K562 (cell line): ENCODE measurements at regions not wholly inside any gene's neighbourhood (a gene's known extent, or its start where the extent isn't known, plus 50 kb on each side); places are given as distances from the start of the nearest gene placed in this dataset.

Source experiments
- ATAC-seq: fragments of 200-7000 bp; cut with Tn5 transposase; 3 replicates; pipeline ENCODE4 v1.9.1; 2020; ENCODE audit warnings: moderate library complexity
- BruUV-seq: library from RNA; stranded (reverse); fragments of 400-500 nt; replicated peaks from 2 replicates; lab custom pipeline; 2021; lab: Mats Ljungman, UMichigan
- CTCF ChIA-PET: fragments of 300-600 bp; formaldehyde crosslinking; extraction: SDS; loops from one replicate; lab custom pipeline; 2021; ENCODE audit warnings: low intra/inter-chr PET ratio; lab: Yijun Ruan, JAX
- POLR2A ChIA-PET: fragments of 300-600, 350-650 bp; sonication (Branson Sonifier 250); formaldehyde crosslinking; extraction: SDS; loops from one replicate; lab custom pipeline; 2021; ENCODE audit warnings: antibody characterized with exemption, inconsistent platforms; lab: Yijun Ruan, JAX
- DNase-seq, 4 experiments: peaks; one replicate each; pipeline versions ENCODE4 v3.0.0 to v3.0.0-alpha.2; 2011 to 2018; ENCODE audit warnings: low spot score in 3 of 4, mixed read lengths in 3 of 4; ENCODE audit errors: extremely low read depth in 1 of 4
- FAIRE-seq: peaks from 2 replicates; lab custom pipeline; 2011; peaks lifted over from hg19 to GRCh38; lab: Jason Lieb, UNC
- H2AFZ ChIP-seq: 2 replicates; pipeline ENCODE4 v1.6.0; 2011; ENCODE audit warnings: low read depth, low read length, control low read depth, inconsistent platforms
- H3K27ac ChIP-seq: fragments of 200-600 bp; 3 replicates; pipeline ENCODE4 v1.8.0; 2011; ENCODE audit warnings: low read depth, mild to moderate bottlenecking, control low read depth, inconsistent platforms, low read length, moderate library complexity, mixed read lengths; ENCODE audit errors: extremely low read depth
- H3K27me3 ChIP-seq, 2 experiments: fragments of 300-600 bp in 1 of 2; 2 replicates in 1 of 2; 3 replicates in 1 of 2; pipeline versions ENCODE4 v1.6.0 to v1.8.0; 2011; ENCODE audit warnings: inconsistent platforms in 2 of 2, low read length in 2 of 2, mild to moderate bottlenecking in 1 of 2, mixed read lengths in 1 of 2, moderate library complexity in 1 of 2; ENCODE audit not compliant: control insufficient read depth in 2 of 2, insufficient read depth in 2 of 2
- H3K36me3 ChIP-seq: fragments of 300-600 bp; 3 replicates; pipeline ENCODE4 v1.8.0; 2011; ENCODE audit warnings: mild to moderate bottlenecking, low read length, inconsistent platforms; ENCODE audit not compliant: control insufficient read depth, insufficient read depth
- H3K4me1 ChIP-seq, 2 experiments: fragments of 200-600 bp in 1 of 2; replicated peaks in 1 of 2; 2 replicates in 1 of 2; 3 replicates in 1 of 2; pipeline versions ENCODE4 v1.5.1 to v1.8.0; 2011; ENCODE audit warnings: inconsistent platforms in 2 of 2, low read length in 2 of 2, mild to moderate bottlenecking in 1 of 2, mixed read lengths in 1 of 2, moderate library complexity in 1 of 2; ENCODE audit not compliant: control insufficient read depth in 2 of 2, insufficient read depth in 2 of 2
- H3K4me2 ChIP-seq: 2 replicates; pipeline ENCODE4 v1.6.1; 2011; ENCODE audit warnings: low read length, control low read depth, inconsistent platforms, mixed read lengths; ENCODE audit not compliant: insufficient read depth
- H3K4me3 ChIP-seq: fragments of 200-600 bp; sonication (generic), shearing (Covaris generic); 2 replicates; pipeline ENCODE4 v1.5.1; 2016; ENCODE audit warnings: control low read depth, inconsistent platforms
- H3K79me2 ChIP-seq: fragments of 200-600 bp; 3 replicates; pipeline ENCODE4 v1.8.0; 2011; ENCODE audit warnings: low read length, inconsistent platforms; ENCODE audit not compliant: control insufficient read depth, insufficient read depth
- H3K9ac ChIP-seq, 2 experiments: 2 replicates each; pipeline versions ENCODE4 v1.6.0 to v1.6.1; 2011; ENCODE audit warnings: low read depth in 2 of 2, low read length in 2 of 2, control low read depth in 1 of 2, inconsistent platforms in 1 of 2, mild to moderate bottlenecking in 1 of 2, mixed read lengths in 1 of 2; ENCODE audit not compliant: insufficient read depth in 1 of 2
- H3K9me1 ChIP-seq: one replicate; pipeline ENCODE4 v1.6.0; 2011; ENCODE audit warnings: inconsistent platforms, mild to moderate bottlenecking, low read length, moderate library complexity; ENCODE audit not compliant: control insufficient read depth, insufficient read depth
- H3K9me3 ChIP-seq: replicated peaks from 2 replicates; pipeline ENCODE4 v1.5.1; 2011; ENCODE audit warnings: low read depth, low read length, inconsistent platforms; ENCODE audit not compliant: control insufficient read depth, insufficient read depth
- H4K20me1 ChIP-seq: replicated peaks from 2 replicates; pipeline ENCODE4 v1.6.1; 2011; ENCODE audit warnings: low read length, inconsistent platforms, mixed read lengths; ENCODE audit not compliant: control insufficient read depth, insufficient read depth
- ARID1B ChIP-seq: fragments of 450-650 bp; IDR thresholded peaks from 2 replicates; pipeline ENCODE4 v1.6.1; 2016; ENCODE audit warnings: antibody characterized with exemption, mild to moderate bottlenecking, inconsistent platforms
- EGR1 ChIP-seq: fragments of 450-650 bp; conservative IDR thresholded peaks from 2 replicates; pipeline ENCODE4 v1.6.1; 2017; ENCODE audit warnings: mild to moderate bottlenecking
- HSF4 ChIP-seq: fragments of 250-450 bp; sonication (Bioruptor Pico); IDR thresholded peaks from 2 replicates; pipeline ENCODE4 v2.1.2; 2022; ENCODE audit warnings: mild to moderate bottlenecking, moderate library complexity, borderline replicate concordance
- NUFIP1 ChIP-seq: fragments of 450-650 bp; IDR thresholded peaks from 2 replicates; pipeline ENCODE4 v1.6.1; 2018; ENCODE audit not compliant: partially characterized antibody
- SIRT6 ChIP-seq: IDR thresholded peaks from one replicate; pipeline ENCODE4 v1.6.1; 2012; ENCODE audit warnings: low read depth, mild to moderate bottlenecking, control low read depth, inconsistent platforms, low read length, moderate library complexity
- SMARCB1 ChIP-seq: IDR thresholded peaks from 2 replicates; pipeline ENCODE4 v1.6.1; 2011; ENCODE audit warnings: improper control_type of control experiment, low read depth; ENCODE audit not compliant: insufficient read length
- TBL1XR1 ChIP-seq, 2 experiments: IDR thresholded peaks; 2 replicates each; pipeline ENCODE4 v1.6.1; 2012; ENCODE audit warnings: improper control_type of control experiment in 2 of 2, low read length in 2 of 2, mild to moderate bottlenecking in 1 of 2
- WGBS: fragments of 100-300 bp; shearing (Covaris generic); methylation state at CpG from one replicate; pipeline ENCODE4 v1.1.6; 2016; ENCODE audit warnings: low coverage, mixed read lengths; ENCODE audit not compliant: insufficient coverage; ENCODE audit errors: missing lambda C conversion rate; 5-methylcytosine and 5-hydroxymethylcytosine counted together
- in situ Hi-C: fragments of 300-500 bp; cut with MboI; formaldehyde crosslinking; loops from 4 replicates; pipeline ENCODE4 v1.15.0; 2018; ENCODE audit warnings: inconsistent platforms, mixed read lengths
- intact Hi-C: fragments of 100-400 bp; cut with micrococcal nuclease; formaldehyde crosslinking; loops from 2 replicates; pipeline ENCODE4 v1.14.2; 2022
- TF ChIP-seq, protein P1 (sequence below): sonication (generic); formaldehyde crosslinking; IDR thresholded peaks from 2 replicates; pipeline ENCODE4 v1.8.0; 2023; ENCODE audit warnings: mild to moderate bottlenecking, missing genetic modification reagents
- TF ChIP-seq, protein P2 (sequence below): fragments of 250-450 bp; sonication (Bioruptor Pico); IDR thresholded peaks from 2 replicates; pipeline ENCODE4 v1.9.0; 2021; ENCODE audit warnings: mild to moderate bottlenecking, inconsistent platforms
- TF ChIP-seq, protein P3 (sequence below): fragments of 250-450 bp; sonication (Bioruptor Pico); IDR thresholded peaks from 2 replicates; pipeline ENCODE4 v1.8.0; 2021; ENCODE audit warnings: moderate library complexity, mild to moderate bottlenecking, inconsistent platforms

DNA sequence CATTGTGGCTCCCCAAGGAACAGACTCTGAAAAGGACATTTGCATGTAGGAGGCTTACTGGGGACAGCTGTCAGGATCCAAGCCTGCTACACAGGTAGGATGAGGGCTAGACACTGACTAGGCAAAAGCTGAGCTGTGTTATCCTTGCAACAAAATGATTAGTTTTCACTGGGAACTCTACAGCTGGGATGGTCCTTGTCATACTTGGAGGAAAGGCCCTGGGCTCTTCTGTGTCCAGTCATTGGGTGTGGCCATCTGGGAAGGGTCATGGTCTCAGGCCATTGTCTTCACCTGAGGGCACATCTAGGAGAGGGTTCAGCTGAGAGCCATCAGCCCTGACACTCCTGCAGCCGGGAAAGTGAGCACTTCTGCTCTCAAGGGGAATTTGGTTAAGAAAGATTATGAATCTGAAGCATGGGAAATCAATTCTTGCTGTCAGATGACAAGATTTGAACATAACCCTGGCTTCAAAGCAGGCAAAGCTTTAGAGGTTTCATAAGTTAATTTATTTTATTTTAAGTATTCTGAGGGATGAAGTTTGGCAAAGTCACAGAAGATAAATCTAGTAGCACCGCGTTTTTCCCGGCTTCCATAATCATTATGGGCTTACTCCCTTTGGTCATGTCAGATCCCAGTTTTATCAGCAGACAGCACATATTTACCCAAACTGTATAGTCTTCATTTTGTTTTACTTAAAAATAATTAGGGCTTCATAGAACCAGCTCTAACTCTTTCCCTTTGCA lies 78.4 kb upstream of the SLC22A23 start (continued):
- TF ChIP-seq TBL1XR1 (IDR thresholded peaks at IDR 0.05; ENCODE audit: low read length in 2 of 2): no peak
- no peak for TF ChIP-seq SIRT6
- TF ChIP-seq, protein P1, sequence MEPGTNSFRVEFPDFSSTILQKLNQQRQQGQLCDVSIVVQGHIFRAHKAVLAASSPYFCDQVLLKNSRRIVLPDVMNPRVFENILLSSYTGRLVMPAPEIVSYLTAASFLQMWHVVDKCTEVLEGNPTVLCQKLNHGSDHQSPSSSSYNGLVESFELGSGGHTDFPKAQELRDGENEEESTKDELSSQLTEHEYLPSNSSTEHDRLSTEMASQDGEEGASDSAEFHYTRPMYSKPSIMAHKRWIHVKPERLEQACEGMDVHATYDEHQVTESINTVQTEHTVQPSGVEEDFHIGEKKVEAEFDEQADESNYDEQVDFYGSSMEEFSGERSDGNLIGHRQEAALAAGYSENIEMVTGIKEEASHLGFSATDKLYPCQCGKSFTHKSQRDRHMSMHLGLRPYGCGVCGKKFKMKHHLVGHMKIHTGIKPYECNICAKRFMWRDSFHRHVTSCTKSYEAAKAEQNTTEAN: no peak
- TF ChIP-seq, protein P2, sequence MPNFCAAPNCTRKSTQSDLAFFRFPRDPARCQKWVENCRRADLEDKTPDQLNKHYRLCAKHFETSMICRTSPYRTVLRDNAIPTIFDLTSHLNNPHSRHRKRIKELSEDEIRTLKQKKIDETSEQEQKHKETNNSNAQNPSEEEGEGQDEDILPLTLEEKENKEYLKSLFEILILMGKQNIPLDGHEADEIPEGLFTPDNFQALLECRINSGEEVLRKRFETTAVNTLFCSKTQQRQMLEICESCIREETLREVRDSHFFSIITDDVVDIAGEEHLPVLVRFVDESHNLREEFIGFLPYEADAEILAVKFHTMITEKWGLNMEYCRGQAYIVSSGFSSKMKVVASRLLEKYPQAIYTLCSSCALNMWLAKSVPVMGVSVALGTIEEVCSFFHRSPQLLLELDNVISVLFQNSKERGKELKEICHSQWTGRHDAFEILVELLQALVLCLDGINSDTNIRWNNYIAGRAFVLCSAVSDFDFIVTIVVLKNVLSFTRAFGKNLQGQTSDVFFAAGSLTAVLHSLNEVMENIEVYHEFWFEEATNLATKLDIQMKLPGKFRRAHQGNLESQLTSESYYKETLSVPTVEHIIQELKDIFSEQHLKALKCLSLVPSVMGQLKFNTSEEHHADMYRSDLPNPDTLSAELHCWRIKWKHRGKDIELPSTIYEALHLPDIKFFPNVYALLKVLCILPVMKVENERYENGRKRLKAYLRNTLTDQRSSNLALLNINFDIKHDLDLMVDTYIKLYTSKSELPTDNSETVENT (CRISPR knock-in tag): no peak

DNA sequence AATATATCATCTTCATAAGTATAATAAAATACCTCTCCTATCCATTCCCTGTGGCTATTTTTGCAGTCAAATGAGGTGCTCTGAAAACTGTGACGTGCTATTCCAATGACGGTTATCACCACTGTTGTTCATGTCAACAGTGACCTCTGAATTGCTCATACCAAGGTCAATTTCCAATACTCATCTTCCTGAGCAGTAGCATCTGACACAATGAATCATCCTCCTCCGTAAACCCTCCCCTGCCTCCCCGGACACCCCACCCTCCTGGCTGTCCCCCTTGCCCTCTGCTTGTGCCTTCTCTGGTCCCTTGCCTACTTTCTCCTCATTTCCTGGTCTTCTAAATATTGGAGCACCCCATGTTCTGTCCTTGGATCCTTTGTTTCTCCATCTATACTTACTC lies 77.7 kb upstream of the SLC22A23 start:
- no peak for DNase-seq
- intact Hi-C loops: no loop called here
- H3K4me1 ChIP-seq: no peaks in the 10 kb centered on the region
- H3K9ac ChIP-seq: no peak overlapping the region
- H3K27me3 ChIP-seq: peaks cover 55 to 79% of the 10 kb centered on the region in 2 experiments
- no peak for FAIRE-seq
- H3K9me1 ChIP-seq: no peaks in the 10 kb centered on the region
- TF ChIP-seq EGR1 (peak; percentile 42), HSF4 (CRISPR knock-in tag) (no peak), NUFIP1 (no peak), SMARCB1 (no peak), ARID1B (no peak)
- TF ChIP-seq, protein P3, sequence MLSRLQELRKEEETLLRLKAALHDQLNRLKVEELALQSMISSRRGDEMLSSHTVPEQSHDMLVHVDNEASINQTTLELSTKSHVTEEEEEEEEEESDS: no peak
- no TSS peak for BruUV-seq
- 0% methylated on average over 4 of the region's 4 CpGs for WGBS
- 0 out of 2 replicates have a peak, but pooled peaks cover 2% of the 10 kb centered on the region for H4K20me1 ChIP-seq
- no peaks in the 10 kb centered on the region for H3K79me2 ChIP-seq
- no peak overlapping the region for H3K4me2 ChIP-seq
- in situ Hi-C loops: no loop called here
- ChIA-PET POLR2A (interaction anchor here (0.5 kb wide), 1 partner anchor 1951 kb away, joined by 3 read pairs; no protein-coding TSS in a partner anchor), CTCF (no interaction called here)
- H3K27ac ChIP-seq: no peak overlapping the region
- H3K36me3 ChIP-seq: no peaks in the 10 kb centered on the region
- H3K4me3 ChIP-seq: no peak overlapping the region
- no peak overlapping the region for H2AFZ ChIP-seq
- no peak for ATAC-seq
- H3K9me3 ChIP-seq: no peaks in the 10 kb centered on the region
